Skeletal muscle satellite cell (primary cell): ENCODE measurements at regions not wholly inside any gene's neighbourhood (a gene's known extent, or its start where the extent isn't known, plus 50 kb on each side); places are given as distances from the start of the nearest gene placed in this dataset.

ENCODE experiments used
- H3K27me3 ChIP-seq: 2 replicates; pipeline ENCODE4 v1.7.0; 2013; ENCODE audit warnings: low read length; ENCODE audit not compliant: control insufficient read depth, insufficient read depth
- H3K36me3 ChIP-seq: 2 replicates; pipeline ENCODE4 v1.7.0; 2013; ENCODE audit warnings: mild to moderate bottlenecking, control low read depth, low read length; ENCODE audit not compliant: insufficient read depth
- H3K4me1 ChIP-seq: 2 replicates; pipeline ENCODE4 v1.7.0; 2013; ENCODE audit warnings: low read length; ENCODE audit not compliant: control insufficient read depth, insufficient read depth
- H3K4me2 ChIP-seq: 2 replicates; pipeline ENCODE4 v1.7.0; 2013; ENCODE audit warnings: mild to moderate bottlenecking, low read length
- H3K4me3 ChIP-seq: 2 replicates; pipeline ENCODE4 v1.7.0; 2013; ENCODE audit warnings: low read length
- H3K9ac ChIP-seq: 2 replicates; pipeline ENCODE4 v1.7.0; 2013; ENCODE audit warnings: mild to moderate bottlenecking, low read depth, low read length, moderate library complexity
- H3K9me3 ChIP-seq: replicated peaks from 2 replicates; pipeline ENCODE4 v1.7.0; 2013; ENCODE audit warnings: mild to moderate bottlenecking, control low read depth, low read length

DNA sequence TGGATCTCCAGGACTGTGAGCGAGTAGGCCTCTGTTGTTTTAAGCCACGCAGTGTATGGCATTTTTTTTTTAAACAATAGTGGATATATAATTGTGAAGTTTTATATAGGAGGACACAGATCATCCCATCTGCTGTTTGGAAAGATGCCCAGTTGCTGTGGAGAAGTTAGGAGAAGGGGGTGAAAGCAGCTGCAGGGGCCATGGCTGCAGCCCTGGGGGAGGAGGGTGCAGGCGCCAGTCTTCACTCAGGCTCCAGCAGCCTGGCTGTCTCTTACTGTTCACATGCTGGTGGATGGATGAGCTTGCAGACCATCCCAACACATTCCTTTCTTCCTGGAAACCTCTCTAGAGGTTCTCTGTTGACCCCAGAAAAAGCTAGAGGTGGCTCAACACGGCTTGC, 242.3 kb downstream of the TEX29 start:
- H3K36me3 ChIP-seq: no peaks in the 10 kb centered on the region
- no peaks in the 10 kb centered on the region for H3K4me1 ChIP-seq
- H3K4me2 ChIP-seq: no peak overlapping the region
- no peak overlapping the region for H3K9ac ChIP-seq
- H3K4me3 ChIP-seq: no peak overlapping the region
- H3K27me3 ChIP-seq: no peaks in the 10 kb centered on the region
- peaks cover 11% of the 10 kb centered on the region for H3K9me3 ChIP-seq

- Histone ChIP-seq H3K9me3 (peaks cover 11% of the 10 kb centered on the region), H3K27me3 (no peaks in the 10 kb centered on the region)
Measured at GRCh38 chr13:111564606-111565005, 244.2 kb downstream of the TEX29 start.

DNA sequence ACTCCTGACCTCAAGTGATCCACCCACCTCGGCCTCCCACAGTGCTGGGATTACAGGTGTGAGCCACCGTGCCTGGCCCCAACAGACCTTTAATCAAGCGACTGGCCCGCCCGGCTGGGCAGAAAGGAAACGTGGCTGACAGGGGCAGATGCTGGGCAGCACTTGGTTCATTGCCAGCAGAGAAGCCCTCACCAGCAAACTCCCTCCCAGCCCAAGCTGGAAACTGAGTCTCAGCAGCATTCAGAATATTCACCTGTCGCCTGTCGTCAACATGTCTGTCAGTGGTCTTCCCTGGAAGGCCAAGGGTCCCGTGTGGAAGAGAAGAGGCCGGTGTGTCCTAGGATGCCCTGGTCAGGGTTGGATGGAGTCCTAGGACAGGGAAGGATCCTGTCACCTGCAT, 245.0 kb downstream of the TEX29 start:
- H3K9ac ChIP-seq: no peak overlapping the region
- H3K4me2 ChIP-seq: no peak overlapping the region
- peaks cover 7% of the 10 kb centered on the region for H3K9me3 ChIP-seq
- H3K27me3 ChIP-seq: no peaks in the 10 kb centered on the region
- no peaks in the 10 kb centered on the region for H3K36me3 ChIP-seq
- H3K4me3 ChIP-seq: no peak overlapping the region
- H3K4me1 ChIP-seq: no peaks in the 10 kb centered on the region

More at GRCh38 chr13:111564606-111565005, 244.2 kb downstream of the TEX29 start:
- Histone ChIP-seq H3K4me1 (no peaks in the 10 kb centered on the region), H3K36me3 (no peaks in the 10 kb centered on the region), H3K4me3 (no peak overlapping the region), H3K9ac (no peak overlapping the region), H3K4me2 (no peak overlapping the region)

DNA sequence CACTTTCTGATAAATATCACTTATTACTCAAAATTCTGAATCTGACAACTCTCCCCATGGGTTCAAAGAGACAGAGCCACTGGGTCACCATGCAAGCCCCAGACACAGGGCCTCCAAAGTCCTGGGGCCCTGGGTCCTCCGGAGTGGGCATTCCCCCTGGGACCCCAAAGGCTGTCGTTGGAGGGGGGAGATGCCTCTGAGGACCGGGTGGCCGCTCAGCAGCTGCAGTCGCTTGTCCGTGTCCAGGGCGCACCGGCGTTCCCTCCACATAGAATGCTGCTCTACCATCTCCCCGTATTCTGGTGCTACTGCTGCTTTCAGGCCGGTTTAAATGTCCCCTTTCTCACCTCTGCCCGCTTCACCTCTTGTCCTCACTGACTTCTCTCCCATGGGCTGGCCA, 246.1 kb downstream of the TEX29 start:
- Histone ChIP-seq H3K4me2 (no peak overlapping the region), H3K36me3 (no peaks in the 10 kb centered on the region), H3K9me3 (peaks cover 7% of the 10 kb centered on the region), H3K4me1 (no peaks in the 10 kb centered on the region), H3K9ac (no peak overlapping the region), H3K4me3 (no peak overlapping the region), H3K27me3 (no peaks in the 10 kb centered on the region)

- H3K4me3 ChIP-seq: no peak overlapping the region
- H3K36me3 ChIP-seq: no peaks in the 10 kb centered on the region
- no peak overlapping the region for H3K4me2 ChIP-seq
- H3K27me3 ChIP-seq: no peaks in the 10 kb centered on the region
- peaks cover 7% of the 10 kb centered on the region for H3K9me3 ChIP-seq
- no peaks in the 10 kb centered on the region for H3K4me1 ChIP-seq
- no peak overlapping the region for H3K9ac ChIP-seq
Measured at GRCh38 chr13:111567637-111568036, 247.2 kb downstream of the TEX29 start.

GRCh38 chr13:111568290-111568689, 247.8 kb downstream of the TEX29 start:
- Histone ChIP-seq H3K36me3 (no peaks in the 10 kb centered on the region), H3K9me3 (peaks cover 7% of the 10 kb centered on the region), H3K4me3 (no peak overlapping the region), H3K27me3 (no peaks in the 10 kb centered on the region), H3K4me2 (no peak overlapping the region), H3K4me1 (no peaks in the 10 kb centered on the region), H3K9ac (no peak overlapping the region)

- H3K4me2 ChIP-seq: no peak overlapping the region
- H3K4me3 ChIP-seq: no peak overlapping the region
- H3K27me3 ChIP-seq: no peaks in the 10 kb centered on the region
- H3K4me1 ChIP-seq: no peaks in the 10 kb centered on the region
- peaks cover 12% of the 10 kb centered on the region for H3K9me3 ChIP-seq
- H3K9ac ChIP-seq: no peak overlapping the region
- no peaks in the 10 kb centered on the region for H3K36me3 ChIP-seq
Measured at GRCh38 chr13:111570911-111571310, 250.5 kb downstream of the TEX29 start.

- Histone ChIP-seq H3K4me1 (no peaks in the 10 kb centered on the region), H3K36me3 (no peaks in the 10 kb centered on the region), H3K9me3 (peaks cover 12% of the 10 kb centered on the region), H3K27me3 (no peaks in the 10 kb centered on the region), H3K4me3 (no peak overlapping the region), H3K4me2 (no peak overlapping the region), H3K9ac (no peak overlapping the region)
Measured at GRCh38 chr13:111572956-111573761, 252.7 kb downstream of the TEX29 start.

DNA sequence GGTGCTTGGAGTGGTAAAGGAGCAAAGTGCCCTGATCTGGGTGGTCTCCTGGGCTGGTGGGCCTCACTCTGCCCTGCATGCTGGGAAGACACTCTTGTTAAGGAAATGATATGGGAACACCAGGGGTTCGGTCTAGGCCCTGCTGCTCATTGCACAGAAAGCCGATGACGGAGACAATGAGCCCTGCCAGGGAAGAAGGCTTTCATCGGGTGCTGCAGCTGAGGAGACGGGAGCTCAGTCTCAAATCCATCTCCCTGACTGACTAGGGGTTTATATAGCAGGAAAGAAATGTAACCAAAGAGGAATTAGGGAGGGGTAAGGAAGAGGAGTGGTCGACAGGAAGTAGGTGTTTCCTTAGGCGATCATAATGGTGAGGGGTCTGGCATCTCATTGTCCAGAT, 253.4 kb downstream of the TEX29 start:
- Histone ChIP-seq H3K4me1 (no peaks in the 10 kb centered on the region), H3K27me3 (no peaks in the 10 kb centered on the region), H3K36me3 (no peaks in the 10 kb centered on the region), H3K9me3 (peaks cover 12% of the 10 kb centered on the region), H3K4me3 (no peak overlapping the region), H3K4me2 (no peak overlapping the region), H3K9ac (no peak overlapping the region)

- H3K4me1 ChIP-seq: no peaks in the 10 kb centered on the region
- no peak overlapping the region for H3K9ac ChIP-seq
- H3K4me3 ChIP-seq: no peak overlapping the region
- peaks cover 12% of the 10 kb centered on the region for H3K9me3 ChIP-seq
- no peaks in the 10 kb centered on the region for H3K27me3 ChIP-seq
- no peaks in the 10 kb centered on the region for H3K36me3 ChIP-seq
- H3K4me2 ChIP-seq: no peak overlapping the region
Measured at GRCh38 chr13:111575276-111575675, 254.8 kb downstream of the TEX29 start.

GRCh38 chr13:111575719-111576118, 255.3 kb downstream of the TEX29 start:
- Histone ChIP-seq H3K9me3 (peaks cover 12% of the 10 kb centered on the region), H3K4me2 (no peak overlapping the region), H3K9ac (no peak overlapping the region), H3K4me3 (no peak overlapping the region), H3K27me3 (no peaks in the 10 kb centered on the region), H3K36me3 (no peaks in the 10 kb centered on the region), H3K4me1 (no peaks in the 10 kb centered on the region)

DNA sequence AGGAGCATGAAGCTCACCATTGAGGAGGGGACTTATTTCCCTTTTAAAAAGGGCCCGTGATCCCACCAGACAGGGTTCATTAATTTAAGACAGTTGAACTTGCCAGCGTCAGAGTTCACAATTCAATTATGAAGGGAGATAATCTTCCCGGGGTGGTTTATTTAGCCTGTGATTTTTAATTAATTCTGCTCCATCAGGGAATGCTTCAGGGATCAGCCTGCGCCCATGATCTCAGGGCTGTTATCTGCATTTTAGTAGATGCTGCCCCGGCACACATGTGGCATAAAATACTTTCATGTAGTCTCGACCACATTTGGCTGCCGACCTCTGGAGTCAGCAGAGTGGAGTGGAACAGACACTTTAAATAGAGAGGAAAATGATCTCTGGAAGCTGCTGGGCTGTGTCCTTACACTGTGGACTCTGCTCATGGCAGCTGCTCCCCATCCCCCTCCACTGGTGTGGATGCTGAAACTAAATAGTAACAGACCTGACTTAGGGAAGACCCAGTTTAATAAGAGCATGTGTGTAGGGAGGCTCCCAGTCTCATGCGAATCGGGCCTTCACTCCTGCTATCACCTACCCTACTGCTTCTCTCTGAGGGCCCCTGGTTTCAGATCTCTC, 256.9 kb downstream of the TEX29 start:
- H3K9ac ChIP-seq: no peak overlapping the region
- H3K4me2 ChIP-seq: no peak overlapping the region
- no peaks in the 10 kb centered on the region for H3K36me3 ChIP-seq
- H3K9me3 ChIP-seq: peaks cover 12% of the 10 kb centered on the region
- H3K4me3 ChIP-seq: no peak overlapping the region
- H3K4me1 ChIP-seq: no peaks in the 10 kb centered on the region
- H3K27me3 ChIP-seq: no peaks in the 10 kb centered on the region
